IMR-90 (cell line): ENCODE measurements at regions not wholly inside any gene's neighbourhood (a gene's known extent, or its start where the extent isn't known, plus 50 kb on each side); places are given as distances from the start of the nearest gene placed in this dataset.

ENCODE experiments used
- ATAC-seq: fragments of 200-7000 bp; cut with Tn5 transposase; 2 replicates; pipeline ENCODE4 v1.9.1; 2020; ENCODE audit warnings: low read depth, mild to moderate bottlenecking, moderate library complexity
- BruUV-seq: library from RNA; stranded (reverse); fragments of 400-500 nt; replicated peaks from 2 replicates; lab custom pipeline; 2021; lab: Mats Ljungman, UMichigan
- CTCF ChIA-PET: fragments of 300-600 bp; formaldehyde crosslinking; extraction: SDS; loops from one replicate; lab custom pipeline; 2021; ENCODE audit warnings: antibody characterized with exemption; lab: Yijun Ruan, JAX
- POLR2A ChIA-PET: fragments of 300-600 bp; sonication (Branson Sonifier 250); formaldehyde crosslinking; loops from one replicate; lab custom pipeline; 2022; ENCODE audit warnings: antibody characterized with exemption; ENCODE audit not compliant: unreplicated experiment; lab: Charles Lee
- DNase-seq: peaks from one replicate; pipeline ENCODE4 v3.0.0; 2013
- H2AFZ ChIP-seq: replicated peaks from 2 replicates; pipeline ENCODE3; 2013; ENCODE audit warnings: low read length, mild to moderate bottlenecking; ENCODE audit not compliant: poor library complexity
- H2AK5ac ChIP-seq: 2 replicates; pipeline ENCODE4 v1.6.1; 2013; ENCODE audit warnings: low read depth, low read length, inconsistent platforms
- H2AK9ac ChIP-seq: replicated peaks from 2 replicates; pipeline ENCODE3; 2013; ENCODE audit warnings: mild to moderate bottlenecking, low read depth, low read length, moderate library complexity; ENCODE audit not compliant: poor library complexity
- H2BK120ac ChIP-seq: 2 replicates; pipeline ENCODE4 v1.6.1; 2013; ENCODE audit warnings: low read depth, low read length, inconsistent platforms
- H2BK15ac ChIP-seq: 3 replicates; pipeline ENCODE4 v1.6.1; 2013; ENCODE audit warnings: low read depth, low read length, inconsistent platforms
- H2BK20ac ChIP-seq: 2 replicates; pipeline ENCODE4 v1.6.1; 2013; ENCODE audit warnings: low read depth, mild to moderate bottlenecking, inconsistent platforms, low read length, moderate library complexity
- H2BK5ac ChIP-seq: 2 replicates; pipeline ENCODE4 v1.6.1; 2013; ENCODE audit warnings: mild to moderate bottlenecking, low read depth, low read length, inconsistent platforms; ENCODE audit not compliant: poor library complexity, severe bottlenecking
- H3K14ac ChIP-seq: replicated peaks from 2 replicates; pipeline ENCODE4 v1.6.1; 2013; ENCODE audit warnings: low read depth, low read length, inconsistent platforms
- H3K18ac ChIP-seq: 2 replicates; pipeline ENCODE4 v1.6.1; 2013; ENCODE audit warnings: low read depth, low read length, control low read depth
- H3K23ac ChIP-seq: 2 replicates; pipeline ENCODE4 v1.6.1; 2013; ENCODE audit warnings: low read depth, low read length, inconsistent platforms
- H3K27ac ChIP-seq: 2 replicates; pipeline ENCODE4 v1.5.1; 2013; ENCODE audit warnings: mild to moderate bottlenecking, control low read depth, low read length; ENCODE audit not compliant: insufficient read depth
- H3K27me3 ChIP-seq: 2 replicates; pipeline ENCODE4 v1.6.1; 2013; ENCODE audit warnings: low read length; ENCODE audit not compliant: control insufficient read depth, insufficient read depth
- H3K36me3 ChIP-seq: 2 replicates; pipeline ENCODE4 v1.6.1; 2013; ENCODE audit warnings: low read length, mixed read lengths; ENCODE audit not compliant: control insufficient read depth, insufficient read depth
- H3K4ac ChIP-seq: 2 replicates; pipeline ENCODE4 v1.6.1; 2013; ENCODE audit warnings: low read depth, low read length, inconsistent platforms
- H3K4me1 ChIP-seq: 2 replicates; pipeline ENCODE4 v1.6.1; 2013; ENCODE audit warnings: low read length, mixed read lengths; ENCODE audit not compliant: control insufficient read depth, insufficient read depth
- H3K4me2 ChIP-seq: 2 replicates; pipeline ENCODE4 v1.6.1; 2013; ENCODE audit warnings: low read depth, mild to moderate bottlenecking, control low read depth, low read length, moderate library complexity
- H3K4me3 ChIP-seq: 2 replicates; pipeline ENCODE4 v1.5.1; 2013; ENCODE audit warnings: low read depth, mild to moderate bottlenecking, control low read depth, low read length, moderate library complexity; ENCODE audit not compliant: insufficient read depth
- H3K56ac ChIP-seq: 2 replicates; pipeline ENCODE4 v1.6.1; 2013; ENCODE audit warnings: low read length, inconsistent platforms; ENCODE audit not compliant: insufficient read depth; ENCODE audit errors: extremely low read depth
- H3K79me1 ChIP-seq, 2 experiments: 2 replicates each; pipeline ENCODE4 v1.6.1; 2013; ENCODE audit warnings: low read length in 2 of 2, inconsistent platforms in 1 of 2, low read depth in 1 of 2
- H3K9ac ChIP-seq: 2 replicates; pipeline ENCODE4 v1.6.1; 2013; ENCODE audit warnings: low read depth, low read length, control low read depth
- H3K9me1 ChIP-seq: 2 replicates; pipeline ENCODE4 v1.6.1; 2013; ENCODE audit warnings: low read length, inconsistent platforms; ENCODE audit not compliant: insufficient read depth
- H3K9me3 ChIP-seq: 2 replicates; pipeline ENCODE4 v1.6.1; 2013; ENCODE audit warnings: low read length; ENCODE audit not compliant: control insufficient read depth, insufficient read depth
- H4K20me1 ChIP-seq: 2 replicates; pipeline ENCODE4 v1.6.1; 2013; ENCODE audit warnings: low read length, inconsistent platforms; ENCODE audit not compliant: insufficient read depth
- H4K5ac ChIP-seq: 2 replicates; pipeline ENCODE4 v1.6.1; 2013; ENCODE audit warnings: mild to moderate bottlenecking, low read depth, low read length, control low read depth
- H4K8ac ChIP-seq, 2 experiments: 2 replicates each; pipeline ENCODE4 v1.6.1; 2013; ENCODE audit warnings: low read depth in 2 of 2, low read length in 2 of 2, control low read depth in 1 of 2, inconsistent platforms in 1 of 2
- H4K91ac ChIP-seq: 2 replicates; pipeline ENCODE4 v1.6.1; 2013; ENCODE audit warnings: low read depth, low read length, inconsistent platforms; ENCODE audit not compliant: insufficient read depth
- BHLHE40 ChIP-seq: fragments of 150-350 bp; IDR thresholded peaks from 2 replicates; pipeline ENCODE4 v1.6.1; 2016; ENCODE audit warnings: mild to moderate bottlenecking, low read depth, low read length
- WGBS, 2 experiments: methylation state at CpG; one replicate each; pipeline versions ENCODE4 v1.1.5 to v1.1.7; 2013; ENCODE audit warnings: missing lambda C conversion rate in 2 of 2; ENCODE audit not compliant: insufficient read length in 1 of 2; ENCODE audit errors: extremely low coverage in 2 of 2; 5-methylcytosine and 5-hydroxymethylcytosine counted together
- dilution Hi-C: fragments of 300-500 bp; cut with HindIII; formaldehyde crosslinking; loops from one replicate; pipeline ENCODE4 v1.14.3; 2018; ENCODE audit warnings: low sequenced_read_pairs; ENCODE audit not compliant: unreplicated experiment
- in situ Hi-C: fragments of 300-500 bp; cut with MboI; formaldehyde crosslinking; loops from 3 replicates; pipeline ENCODE4 v1.14.3; 2019; ENCODE audit warnings: low sequenced_read_pairs, inconsistent platforms, mixed read lengths
- intact Hi-C: fragments of 100-400 bp; cut with micrococcal nuclease; formaldehyde crosslinking; loops from 2 replicates; pipeline ENCODE4 v1.10.0; 2022

DNA sequence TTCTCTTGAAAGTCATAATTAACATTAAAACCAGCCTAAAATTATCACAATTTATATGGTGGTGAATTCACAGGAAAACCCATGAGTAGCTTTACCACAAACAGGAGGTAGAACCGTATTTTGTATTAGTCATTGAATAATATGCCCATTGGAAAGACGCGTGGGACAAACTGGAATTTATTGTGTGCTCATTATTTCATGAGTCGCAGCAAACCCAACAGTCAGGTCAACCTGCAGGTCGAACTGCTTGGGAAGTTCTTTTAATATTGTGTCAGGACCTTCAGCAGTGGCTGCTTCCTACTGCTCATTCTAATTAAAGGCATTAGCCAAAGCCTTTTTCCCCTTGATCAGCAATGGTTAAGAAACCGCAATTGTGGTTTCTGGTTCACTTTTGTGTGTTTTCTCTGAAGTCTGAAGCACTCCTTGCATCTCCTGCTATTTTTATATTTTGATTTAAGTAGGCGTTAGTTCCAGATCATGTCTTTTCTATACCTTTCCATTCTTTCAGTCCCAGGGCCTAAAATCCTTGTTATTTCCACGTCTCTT, 100.1 kb downstream of the RAB11FIP2 start:
- Histone ChIP-seq H2AFZ (no peak overlapping the region), H3K4ac (no peak overlapping the region), H3K79me1 (no peaks in the 10 kb centered on the region), H2AK5ac (no peak overlapping the region), H3K9me1 (no peaks in the 10 kb centered on the region), H4K8ac (no peak overlapping the region), H3K14ac (no peak overlapping the region), H2AK9ac (no peak overlapping the region), H4K20me1 (no peaks in the 10 kb centered on the region), H3K4me3 (no peak overlapping the region), H3K9ac (no peak overlapping the region), H3K9me3 (no peaks in the 10 kb centered on the region), H2BK15ac (no peak overlapping the region), H4K91ac (no peak overlapping the region), H2BK120ac (no peak overlapping the region), H2BK20ac (no peak overlapping the region), H4K5ac (no peak overlapping the region), H3K56ac (no peak overlapping the region), H2BK5ac (no peak overlapping the region), H3K27me3 (peaks cover 1% of the 10 kb centered on the region; the same call in 1 of the 2 replicates), H3K4me1 (no peaks in the 10 kb centered on the region), H3K27ac (no peak overlapping the region), H3K23ac (no peak overlapping the region), H3K4me2 (no peak overlapping the region), H3K36me3 (no peaks in the 10 kb centered on the region), H3K18ac (no peak overlapping the region)
- no peak for TF ChIP-seq BHLHE40
- ATAC-seq = no peak
- in situ Hi-C loops (no loop called here), intact Hi-C loops (no loop called here), dilution Hi-C loops (no loop called here)
- ChIA-PET CTCF (no interaction called here), POLR2A (no interaction called here)
- no TSS peak for BruUV-seq
- peak; percentile 29 for DNase-seq
- WGBS, 2 experiments = no CpG with 5 or more reads among the region's 8 CpGs
